HG03025 (cell line): ENCODE measurements at regions not wholly inside any gene's neighbourhood (a gene's known extent, or its start where the extent isn't known, plus 50 kb on each side); places are given as distances from the start of the nearest gene placed in this dataset.
"Not testable (repeated sequence)": the region's sequence is repeated elsewhere in the genome, so short reads cannot be mapped to it uniquely, and the experiment has no call there.

Source experiments
- ATAC-seq: cut with Tn5 transposase; IDR thresholded peaks from one replicate; pipeline ENCODE4 v1.9.1; 2021; ENCODE audit warnings: mild to moderate bottlenecking, moderate library complexity; ENCODE audit not compliant: unreplicated experiment, low FRiP score

DNA sequence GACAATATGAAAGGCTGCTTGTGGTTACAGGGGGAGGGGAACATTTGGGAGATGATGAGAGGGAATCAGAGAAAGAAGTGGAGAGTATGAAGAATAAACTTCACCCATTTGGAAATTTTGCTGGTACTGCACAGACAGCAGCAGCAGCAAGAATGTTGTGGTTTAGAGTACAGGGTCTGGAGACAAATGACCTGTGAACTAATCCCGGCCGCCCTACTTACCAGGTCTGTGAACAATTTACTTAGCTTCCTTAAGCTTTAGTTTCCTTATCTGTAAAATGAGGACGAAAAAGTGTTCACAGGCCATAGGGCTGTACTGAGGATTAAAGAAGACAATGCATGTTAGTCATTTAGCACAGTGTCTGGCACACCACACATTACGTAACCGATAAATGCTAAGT lies 685.4 kb upstream of the CELF4 start:
- no peak for ATAC-seq

DNA sequence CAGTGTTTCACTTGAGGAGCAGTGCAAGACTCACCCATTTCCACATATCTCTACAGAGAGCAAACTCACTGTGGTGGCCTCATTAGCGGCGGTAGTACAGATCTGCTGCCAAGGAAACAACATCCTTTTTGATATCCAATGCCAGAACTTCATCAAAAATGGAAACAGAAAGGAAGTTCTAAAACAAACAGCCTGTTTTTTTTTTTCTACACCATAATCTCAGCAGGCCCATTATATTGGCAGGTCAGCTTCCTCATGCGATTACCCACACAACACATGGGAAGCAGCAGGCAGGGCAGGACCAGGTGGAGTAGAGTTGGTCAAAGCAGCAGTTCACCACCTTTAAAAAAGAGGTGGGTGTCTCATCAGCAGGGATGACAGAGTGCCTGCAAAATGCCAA lies 678.9 kb upstream of the CELF4 start:
- no peak for ATAC-seq

DNA sequence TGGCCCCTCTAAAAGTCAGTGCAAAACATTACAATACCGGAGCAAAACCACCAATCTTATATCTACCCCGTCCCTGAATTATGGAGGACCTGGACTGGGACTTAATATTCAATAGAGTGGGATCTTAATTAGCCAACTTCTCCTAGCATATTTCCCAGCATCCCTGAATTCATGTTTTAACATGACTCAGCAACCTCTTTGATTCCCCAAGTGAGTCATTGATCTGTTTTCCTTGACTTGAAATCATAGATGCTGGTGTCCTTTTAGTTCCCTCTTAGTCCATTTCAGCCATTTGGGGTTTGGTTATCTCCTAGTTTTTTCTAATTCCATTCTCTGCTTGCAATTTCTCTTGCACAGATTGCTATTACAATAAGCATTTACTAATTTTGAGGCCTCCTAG lies 677.7 kb upstream of the CELF4 start:
- no peak for ATAC-seq

DNA sequence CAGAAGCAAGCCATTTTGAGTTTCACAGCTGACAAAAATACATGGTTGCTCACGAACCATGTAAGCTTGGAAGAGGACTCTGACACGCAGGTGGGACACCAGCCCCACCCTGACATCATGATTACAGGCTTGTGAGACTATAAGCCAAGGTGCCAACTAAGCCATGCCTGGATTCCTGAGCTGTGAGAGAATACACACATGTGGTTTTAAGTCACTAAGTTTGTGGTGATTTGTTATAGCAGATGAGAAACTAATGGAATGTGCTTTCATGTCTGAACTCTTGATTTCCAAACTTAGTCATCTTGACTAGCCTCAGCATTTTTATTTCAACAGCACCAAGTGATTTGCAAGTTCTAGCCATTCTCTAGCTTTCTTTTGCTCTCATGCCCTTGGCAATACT lies 676.1 kb upstream of the CELF4 start:
- no peak for ATAC-seq

DNA sequence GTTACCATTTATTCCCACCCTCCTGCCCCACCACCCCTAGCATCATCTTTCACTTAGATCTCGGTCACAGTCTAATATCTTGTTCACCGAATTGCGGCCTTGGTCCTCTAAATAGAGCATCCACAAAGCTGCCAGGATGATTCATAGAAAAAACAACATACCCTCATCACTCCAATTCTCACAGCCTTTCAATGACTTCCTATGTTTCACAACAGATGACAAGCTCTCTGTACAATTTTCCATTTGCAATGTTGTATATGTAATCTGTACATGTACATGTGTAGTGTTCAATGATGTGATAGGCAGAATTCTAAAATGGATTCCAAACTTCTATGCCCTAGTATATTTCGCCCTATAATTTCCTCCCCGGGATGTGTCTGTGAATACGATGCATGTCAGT lies 675.6 kb upstream of the CELF4 start:
- ATAC-seq, result no peak

DNA sequence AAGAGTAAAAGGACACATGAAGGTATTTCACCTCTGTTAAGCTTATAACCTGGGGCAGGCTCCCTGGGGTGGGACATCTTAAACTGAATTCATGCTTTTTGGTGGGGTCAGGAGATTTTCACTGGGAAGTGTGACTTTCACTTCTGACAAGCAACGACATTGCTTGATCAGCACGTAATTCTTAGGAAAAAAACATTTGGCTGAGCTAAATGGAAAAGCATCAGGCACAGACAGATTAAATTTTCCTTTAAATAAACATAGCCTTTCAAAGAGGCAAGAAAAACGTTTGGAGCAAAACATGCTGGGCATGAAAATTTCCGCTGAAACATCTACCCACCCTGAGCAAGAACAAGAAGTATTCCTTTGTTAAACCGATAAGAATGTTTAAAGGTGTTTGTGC lies 674.0 kb upstream of the CELF4 start:
- ATAC-seq, result no peak

DNA sequence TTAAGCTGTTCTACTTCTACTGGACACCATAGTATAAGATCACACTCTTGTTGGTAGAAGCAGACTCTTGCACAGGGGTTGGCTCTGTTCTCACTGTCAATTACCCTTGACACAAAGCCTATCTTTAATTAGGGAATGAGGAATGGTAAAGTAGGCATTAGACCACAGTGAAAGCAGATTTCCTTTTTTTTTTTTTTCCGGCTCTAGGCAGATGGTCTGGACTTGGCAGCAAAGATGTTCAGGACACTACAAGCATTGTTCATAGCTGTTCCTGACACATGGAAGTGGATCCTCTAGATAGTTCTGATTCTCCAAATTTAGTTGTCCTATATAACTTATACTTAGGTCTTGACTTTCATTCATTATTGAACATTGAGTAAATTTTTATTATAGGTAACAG lies 672.2 kb upstream of the CELF4 start:
- ATAC-seq, result no peak

DNA sequence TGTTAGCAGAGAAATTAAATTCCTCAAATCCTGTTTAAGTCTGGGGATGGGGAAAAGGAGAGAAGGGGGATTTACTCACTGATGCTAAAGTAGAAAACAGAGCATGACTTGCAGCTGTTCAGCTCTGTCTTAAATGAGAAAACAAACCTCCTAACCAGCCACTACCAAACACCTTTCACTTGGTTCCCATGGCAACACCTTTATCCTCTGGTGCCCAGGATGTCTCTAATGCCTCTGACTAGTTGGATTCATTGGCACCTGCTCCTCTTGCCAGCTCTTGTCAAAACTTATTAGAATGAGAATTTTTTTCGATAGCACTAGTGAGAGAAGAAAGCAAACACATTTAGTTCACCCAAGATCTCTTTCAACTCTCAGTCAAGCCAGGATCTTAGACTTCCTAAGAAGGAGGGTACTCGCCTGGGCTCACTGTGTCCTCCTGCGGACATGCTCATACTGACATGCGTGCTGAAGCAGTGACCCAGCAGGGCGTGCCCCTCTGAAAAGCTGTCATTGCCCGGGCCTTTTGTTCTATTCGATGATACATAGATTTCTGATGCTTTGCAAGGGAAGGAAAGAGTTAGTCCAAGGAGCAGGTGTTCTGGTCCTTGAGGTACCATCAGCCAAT lies 656.0 kb upstream of the CELF4 start:
- ATAC-seq, result no peak

DNA sequence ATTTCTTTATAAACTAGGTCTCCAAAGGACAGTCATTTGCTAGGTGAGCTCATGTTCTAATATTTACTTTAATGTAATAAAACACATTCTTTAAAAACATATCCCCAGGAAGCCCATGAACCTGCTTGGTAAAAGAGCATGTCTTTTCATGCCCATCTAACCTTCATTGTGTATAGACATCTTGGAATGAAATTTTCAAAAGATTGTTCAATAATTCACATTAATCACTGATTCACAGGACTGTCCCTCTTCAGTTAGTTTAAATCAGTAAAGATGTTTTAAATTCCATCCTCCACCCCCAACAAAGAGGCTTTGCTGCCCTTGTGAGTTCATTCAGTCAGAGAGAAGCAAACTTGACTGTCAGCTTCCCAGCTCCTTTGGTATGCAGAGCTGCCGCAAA lies 633.4 kb upstream of the CELF4 start:
- no peak for ATAC-seq

DNA sequence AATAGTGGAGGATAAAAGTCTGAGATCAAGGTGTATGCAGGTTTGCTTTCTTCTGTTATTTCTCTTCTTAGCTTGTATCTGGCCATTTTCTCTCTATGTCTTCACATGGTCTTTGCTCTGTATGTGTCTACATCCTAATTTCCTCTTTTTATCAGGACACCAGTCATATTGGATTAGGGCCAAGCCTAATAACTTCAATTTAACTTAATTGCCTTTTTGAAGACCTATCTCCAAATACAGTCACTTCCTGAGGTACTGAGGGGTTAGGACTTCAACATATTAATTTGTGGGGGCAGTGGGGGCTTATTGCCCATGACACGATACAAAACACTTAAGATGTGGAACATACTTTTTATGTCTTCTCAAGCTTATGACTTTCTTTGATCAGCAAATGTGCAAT lies 632.9 kb upstream of the CELF4 start:
- ATAC-seq, result no peak

DNA sequence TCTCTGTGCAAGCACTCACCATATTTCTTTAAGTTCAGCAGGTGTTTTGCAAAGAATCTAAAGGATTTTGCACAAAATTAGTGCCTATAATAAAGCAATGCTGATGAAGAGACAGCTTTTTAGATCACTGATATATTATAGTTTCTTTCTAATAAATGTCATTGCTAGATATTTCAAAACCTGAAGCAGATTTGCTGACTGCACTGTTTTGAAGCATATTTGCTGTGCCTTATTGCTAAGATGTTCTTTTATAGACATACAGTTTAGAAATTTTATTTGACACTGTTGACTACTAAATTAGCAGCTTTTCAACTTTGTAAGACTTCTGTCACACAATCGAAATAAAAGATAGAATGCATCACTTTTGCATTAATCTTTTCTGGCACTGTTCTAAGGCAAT lies 620.9 kb upstream of the CELF4 start:
- no peak for ATAC-seq

DNA sequence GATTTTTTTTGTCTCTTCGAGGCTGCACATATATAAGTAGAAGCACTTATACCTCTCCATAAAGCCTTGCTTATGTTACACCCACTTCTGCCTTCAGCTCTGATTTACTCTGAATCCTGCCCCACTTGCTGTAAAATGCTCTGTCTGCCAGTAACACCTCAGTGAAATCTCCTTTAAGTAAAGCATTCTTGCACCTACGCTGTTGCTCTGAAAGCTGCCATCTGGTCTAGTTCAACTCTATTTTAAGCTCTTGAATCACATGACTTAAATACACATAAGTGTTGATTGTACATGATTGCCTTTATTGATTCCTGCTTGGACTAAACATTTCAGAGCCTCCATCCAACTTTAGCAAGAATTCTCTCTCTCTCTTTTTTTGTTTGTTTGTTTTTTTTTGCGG lies 609.0 kb upstream of the CELF4 start:
- no peak for ATAC-seq

DNA sequence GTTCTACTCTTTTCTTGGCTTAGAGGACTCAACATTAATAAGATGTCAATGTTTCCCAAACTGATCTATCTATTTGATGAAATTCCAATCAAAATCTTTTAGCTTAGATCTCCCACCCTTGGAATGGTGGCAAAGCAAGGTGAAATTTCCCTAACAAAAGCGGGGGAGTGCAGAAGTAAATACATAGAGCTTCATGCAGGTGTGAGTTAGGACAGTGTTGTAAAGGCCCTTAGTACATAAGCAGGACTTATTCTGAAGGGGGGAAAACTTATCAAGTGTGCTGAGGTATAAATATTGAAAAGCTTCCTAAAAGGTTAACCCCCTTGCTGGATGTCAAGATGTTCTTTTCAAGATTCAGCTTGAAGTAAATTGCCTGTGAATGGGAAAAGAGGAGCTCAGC lies 608.6 kb upstream of the CELF4 start:
- no peak for ATAC-seq

DNA sequence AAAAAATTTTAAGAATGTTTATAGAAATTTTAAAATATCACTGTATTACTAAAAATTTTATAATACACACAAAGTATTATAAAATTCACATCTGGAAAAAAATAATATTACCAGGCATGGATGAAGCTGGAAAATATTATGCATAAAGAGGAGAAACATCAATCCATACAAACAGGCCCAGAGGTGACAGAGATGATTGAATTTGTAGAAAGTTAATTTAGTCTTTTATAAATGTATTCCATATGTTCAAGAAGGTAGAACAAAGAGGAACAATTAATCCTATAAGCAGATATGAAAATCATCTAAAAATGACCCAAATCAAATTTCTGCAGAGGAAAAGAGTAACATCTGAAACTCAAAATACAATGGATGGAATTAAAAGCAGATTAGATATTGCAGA lies 605.2 kb upstream of the CELF4 start:
- no peak for ATAC-seq

DNA sequence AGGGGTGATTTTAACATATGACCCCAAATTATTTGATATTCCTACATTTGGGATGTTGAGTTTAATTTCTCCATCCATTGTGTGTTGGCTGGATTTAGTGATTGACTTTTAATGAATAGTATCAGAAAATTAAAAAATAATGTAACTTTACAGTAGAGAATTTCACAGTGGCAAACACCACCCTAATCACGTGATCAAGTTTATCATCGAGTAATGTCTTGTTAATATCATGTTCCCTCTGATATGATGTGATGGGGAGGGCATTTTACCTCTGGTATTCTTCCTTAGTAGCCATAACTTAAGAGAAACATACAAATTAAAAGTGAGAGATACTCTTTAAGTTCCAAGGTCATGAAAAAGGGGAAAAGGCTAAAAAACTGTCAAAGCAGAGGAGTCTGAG lies 602.0 kb upstream of the CELF4 start:
- ATAC-seq, result no peak

DNA sequence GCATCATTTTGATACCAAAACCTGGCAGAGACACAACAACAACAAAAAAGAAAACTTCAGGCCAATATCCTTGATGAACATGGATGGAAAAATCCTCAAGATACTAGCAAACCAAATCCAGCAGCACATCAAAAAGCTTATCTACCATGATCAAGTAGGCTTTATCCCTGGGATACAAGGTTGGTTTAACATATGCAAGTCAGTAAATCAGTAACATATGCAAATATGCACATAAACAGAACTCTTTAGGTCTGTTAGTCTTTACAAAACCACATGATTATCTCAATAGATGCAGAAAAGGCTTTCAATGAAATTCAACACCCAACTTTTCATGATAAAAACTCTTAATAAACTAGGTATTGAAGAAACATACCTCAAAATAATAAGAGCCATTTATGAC lies 587.5 kb upstream of the CELF4 start:
- not testable (repeated sequence) for ATAC-seq

DNA sequence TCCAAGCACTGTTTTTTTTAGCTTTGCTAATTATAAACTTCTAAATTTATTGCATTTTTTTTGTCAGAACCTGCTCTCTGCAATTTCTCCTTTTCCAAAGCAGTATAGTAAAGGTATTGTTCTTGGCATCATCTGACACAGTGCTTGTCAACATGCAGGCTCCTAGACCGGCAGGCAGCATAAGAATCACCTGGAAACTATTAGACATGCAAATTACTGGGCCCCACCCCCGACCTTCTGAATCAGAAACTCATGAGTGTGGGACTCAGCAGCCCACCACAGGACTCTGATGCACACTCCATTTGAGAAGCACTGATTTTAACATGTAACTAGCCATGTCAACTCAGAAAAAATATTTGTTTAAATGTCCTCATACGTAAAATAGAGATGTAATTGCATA lies 551.1 kb upstream of the CELF4 start:
- no peak for ATAC-seq

DNA sequence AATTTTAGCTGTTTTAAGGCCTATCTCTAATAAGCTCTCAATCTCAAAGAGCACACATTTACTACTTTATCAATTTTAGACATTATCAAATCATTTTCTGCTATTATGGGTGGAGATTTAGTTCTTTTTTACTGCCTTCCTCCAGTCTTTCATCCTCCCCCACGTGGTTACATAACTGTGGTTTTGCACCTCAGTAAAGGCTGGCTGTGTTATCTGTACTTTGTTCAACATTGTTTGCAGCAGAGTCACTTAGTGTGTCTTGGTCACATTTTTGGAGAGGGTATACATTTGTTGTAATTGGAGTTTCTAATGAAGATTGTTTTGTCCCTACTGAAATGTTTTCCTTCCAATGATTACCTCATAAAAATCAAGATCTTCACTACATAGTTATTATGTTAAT lies 549.6 kb upstream of the CELF4 start:
- ATAC-seq, result no peak

DNA sequence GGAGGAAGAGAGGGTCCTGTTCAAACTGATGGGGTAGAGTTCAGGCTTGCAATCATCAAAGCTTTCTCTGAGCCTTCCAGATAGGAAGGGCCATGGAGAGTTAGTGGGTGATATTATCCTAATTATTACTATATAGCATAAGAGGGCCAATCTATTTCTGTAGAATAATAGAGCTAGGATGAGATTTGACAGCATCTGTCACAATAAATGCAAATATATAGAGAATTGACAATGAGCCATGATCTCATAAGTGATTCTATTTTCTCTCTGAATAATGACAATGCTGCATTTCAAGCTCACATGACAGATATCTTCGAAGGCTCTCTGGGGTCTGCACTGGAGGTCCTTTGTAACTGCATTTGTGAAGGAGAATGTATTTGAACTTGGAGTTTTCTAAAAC lies 521.9 kb upstream of the CELF4 start:
- ATAC-seq, result no peak

DNA sequence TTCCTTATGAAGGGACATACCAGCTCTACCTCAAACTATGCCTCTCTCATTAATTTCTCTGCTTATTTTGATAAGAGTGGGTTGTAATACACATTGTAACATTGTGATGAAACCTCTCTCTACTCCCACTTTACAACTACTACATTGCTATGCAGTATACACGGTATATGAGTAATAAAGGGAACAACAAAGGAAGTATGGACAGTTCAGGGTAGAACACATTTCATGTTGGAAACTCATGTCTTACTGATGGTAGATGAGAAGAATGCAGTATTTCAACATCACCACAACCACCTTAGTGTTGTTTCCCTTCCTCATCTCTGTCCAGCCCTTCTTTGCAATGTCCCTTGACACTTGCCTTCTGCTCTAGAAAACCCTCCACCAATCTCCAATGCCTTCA lies 515.9 kb upstream of the CELF4 start:
- no peak for ATAC-seq

DNA sequence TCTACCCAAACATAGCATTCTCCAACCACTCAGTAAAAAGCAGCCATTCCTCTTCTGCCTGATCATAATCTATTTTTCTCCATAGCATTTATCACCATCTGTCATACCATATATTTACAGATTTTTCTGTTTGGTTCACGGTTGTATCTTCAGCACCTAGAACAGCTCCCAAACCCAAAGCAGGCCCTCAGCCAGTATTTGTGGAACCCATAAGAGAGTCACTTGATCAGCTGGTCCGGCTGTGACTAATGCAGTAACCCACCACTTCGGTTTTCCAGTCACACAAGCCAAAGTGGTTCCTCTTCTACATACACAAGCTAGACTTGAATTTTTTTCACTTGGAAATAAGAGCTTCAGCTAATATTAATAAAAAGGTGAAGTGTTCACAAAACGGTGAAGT lies 511.6 kb upstream of the CELF4 start:
- ATAC-seq, result no peak

DNA sequence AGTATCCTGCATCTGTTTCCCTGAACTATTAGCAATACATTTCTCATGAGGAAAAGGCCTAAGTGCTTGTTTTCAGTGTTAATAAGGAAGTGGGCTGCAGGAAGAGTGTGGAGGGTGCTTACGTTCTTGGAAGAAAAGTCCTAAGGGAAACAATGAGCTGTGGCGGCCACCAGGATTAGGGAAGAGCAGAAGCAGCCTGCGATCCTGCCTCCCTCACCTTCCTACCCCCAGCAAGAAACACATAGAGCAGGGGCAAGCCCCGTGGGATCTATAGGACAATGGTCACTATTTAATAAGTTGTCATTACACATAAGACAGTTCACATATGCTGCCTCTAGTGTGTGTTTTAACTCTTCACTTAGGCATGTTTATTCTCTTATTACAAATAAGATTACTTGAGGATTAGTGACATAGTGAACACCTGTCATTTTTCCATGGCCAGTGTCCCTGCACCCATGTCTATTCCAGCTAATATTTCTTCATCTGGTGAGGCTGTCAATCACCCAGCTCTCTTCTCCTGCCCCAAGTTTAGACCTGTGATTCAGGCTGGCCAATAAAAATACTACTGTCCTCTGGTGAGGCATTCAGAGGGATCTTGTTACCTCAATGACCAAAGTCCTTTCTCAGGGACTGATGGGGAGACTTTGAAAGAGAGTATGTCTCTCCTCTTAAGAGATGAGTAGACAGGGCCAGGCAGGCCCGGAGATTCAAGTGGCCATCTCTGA lies 510.9 kb upstream of the CELF4 start:
- ATAC-seq, result no peak
